ENCODE measurements at regions not wholly inside any gene's neighbourhood (a gene's known extent, or its start where the extent isn't known, plus 50 kb on each side); places are given as distances from the start of the nearest gene placed in this dataset.

- Histone ChIP-seq H3K27ac (replicated peaks) (no peak overlapping the region), H3K27me3 (ENCODE audit: insufficient read depth, poor library complexity, severe bottlenecking) (no peaks in the 10 kb centered on the region), H3K4me3 (replicated peaks; ENCODE audit: insufficient read depth, low read length) (no peak overlapping the region)
- no peak for TF ChIP-seq SPI1 (IDR thresholded peaks at IDR 0.05; ENCODE audit: borderline replicate concordance, low read depth)
- TF ChIP-seq REST (IDR thresholded peaks at IDR 0.05; ENCODE audit: insufficient replicate concordance, low read depth) = no peak
- no peak for TF ChIP-seq GABPA (IDR thresholded peaks at IDR 0.05; ENCODE audit: low read depth)
- TF ChIP-seq CTCF (IDR thresholded peaks at IDR 0.05; ENCODE audit: insufficient read depth, low read length) = no peak
- TF ChIP-seq POLR2AphosphoS5 (IDR thresholded peaks at IDR 0.05; ENCODE audit: low read depth) = no peak
- no peak for DNase-seq (ENCODE audit: low read depth in 1 of 2, low spot score in 1 of 2)
These were observed 272.4 kb downstream of the IRF8 start for GRCh38 chr16:86171329-86171728.

GRCh38 chr16:86175816-86176215, 276.9 kb downstream of the IRF8 start:
- Histone ChIP-seq H3K27ac (replicated peaks) (no peak overlapping the region), H3K27me3 (ENCODE audit: insufficient read depth, poor library complexity, severe bottlenecking) (no peaks in the 10 kb centered on the region), H3K4me3 (replicated peaks; ENCODE audit: insufficient read depth, low read length) (no peak overlapping the region)
- no peak for TF ChIP-seq SPI1 (IDR thresholded peaks at IDR 0.05; ENCODE audit: borderline replicate concordance, low read depth)
- TF ChIP-seq REST (IDR thresholded peaks at IDR 0.05; ENCODE audit: insufficient replicate concordance, low read depth) = no peak
- TF ChIP-seq CTCF (IDR thresholded peaks at IDR 0.05; ENCODE audit: insufficient read depth, low read length) = no peak
- TF ChIP-seq GABPA (IDR thresholded peaks at IDR 0.05; ENCODE audit: low read depth) = no peak
- TF ChIP-seq POLR2AphosphoS5 (IDR thresholded peaks at IDR 0.05; ENCODE audit: low read depth) = no peak
- DNase-seq (ENCODE audit: low read depth in 1 of 2, low spot score in 1 of 2) = no peak

- no peak overlapping the region for H3K27ac ChIP-seq (replicated peaks)
- DNase-seq (ENCODE audit: low read depth in 1 of 2, low spot score in 1 of 2) = no peak
- TF ChIP-seq POLR2AphosphoS5 (IDR thresholded peaks at IDR 0.05; ENCODE audit: low read depth) (no peak), REST (IDR thresholded peaks at IDR 0.05; ENCODE audit: insufficient replicate concordance, low read depth) (no peak), CTCF (IDR thresholded peaks at IDR 0.05; ENCODE audit: insufficient read depth, low read length) (no peak), GABPA (IDR thresholded peaks at IDR 0.05; ENCODE audit: low read depth) (no peak), SPI1 (IDR thresholded peaks at IDR 0.05; ENCODE audit: borderline replicate concordance, low read depth) (no peak)
- no peaks in the 10 kb centered on the region for H3K27me3 ChIP-seq (ENCODE audit: insufficient read depth, poor library complexity, severe bottlenecking)
- H3K4me3 ChIP-seq (replicated peaks; ENCODE audit: insufficient read depth, low read length) = no peak overlapping the region
These were observed 277.5 kb downstream of the IRF8 start for GRCh38 chr16:86176462-86176861.

All from HL-60 (cell line).